ENCODE measurements at regions not wholly inside any gene's neighbourhood (a gene's known extent, or its start where the extent isn't known, plus 50 kb on each side); places are given as distances from the start of the nearest gene placed in this dataset.

DNA sequence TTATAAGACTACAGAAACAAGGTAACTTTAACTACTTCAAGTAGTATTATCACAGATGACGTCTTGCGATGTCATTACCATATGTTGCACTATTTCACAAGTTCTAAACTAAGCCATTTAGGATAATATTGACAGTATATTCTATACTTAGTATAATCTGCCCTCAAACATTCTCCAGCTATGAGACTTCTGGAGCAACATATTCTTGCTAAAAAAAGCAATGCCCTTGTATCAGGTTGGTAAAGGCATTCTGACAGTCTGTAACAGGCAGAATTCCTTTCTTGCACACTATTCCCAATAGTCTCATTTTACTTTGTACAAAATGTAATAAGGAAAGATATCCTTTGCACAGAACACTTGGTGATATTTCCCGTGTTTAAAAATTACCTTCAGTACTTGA is 694.8 kb upstream of the PKDCC start:
- TF ChIP-seq CTCF (IDR thresholded peaks at IDR 0.05), result no peak
- TF ChIP-seq POLR2A (IDR thresholded peaks at IDR 0.05), result no peak
